ENCODE measurements at regions not wholly inside any gene's neighbourhood (a gene's known extent, or its start where the extent isn't known, plus 50 kb on each side); places are given as distances from the start of the nearest gene placed in this dataset.

GRCh38 chr3:159080256-159080655 lies 278.4 kb downstream of the MFSD1 start:
- DNase-seq (ENCODE audit: low read depth), result no peak
- TF ChIP-seq POLR2A (IDR thresholded peaks at IDR 0.05; ENCODE audit: extremely low read depth, insufficient read length) (no peak), MYC (IDR thresholded peaks at IDR 0.05; ENCODE audit: low read depth, low read length) (no peak)
- TF ChIP-seq, protein P1, sequence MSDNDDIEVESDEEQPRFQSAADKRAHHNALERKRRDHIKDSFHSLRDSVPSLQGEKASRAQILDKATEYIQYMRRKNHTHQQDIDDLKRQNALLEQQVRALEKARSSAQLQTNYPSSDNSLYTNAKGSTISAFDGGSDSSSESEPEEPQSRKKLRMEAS (IDR thresholded peaks at IDR 0.05; ENCODE audit: low read depth, low read length), result no peak
- TF ChIP-seq, protein P2, sequence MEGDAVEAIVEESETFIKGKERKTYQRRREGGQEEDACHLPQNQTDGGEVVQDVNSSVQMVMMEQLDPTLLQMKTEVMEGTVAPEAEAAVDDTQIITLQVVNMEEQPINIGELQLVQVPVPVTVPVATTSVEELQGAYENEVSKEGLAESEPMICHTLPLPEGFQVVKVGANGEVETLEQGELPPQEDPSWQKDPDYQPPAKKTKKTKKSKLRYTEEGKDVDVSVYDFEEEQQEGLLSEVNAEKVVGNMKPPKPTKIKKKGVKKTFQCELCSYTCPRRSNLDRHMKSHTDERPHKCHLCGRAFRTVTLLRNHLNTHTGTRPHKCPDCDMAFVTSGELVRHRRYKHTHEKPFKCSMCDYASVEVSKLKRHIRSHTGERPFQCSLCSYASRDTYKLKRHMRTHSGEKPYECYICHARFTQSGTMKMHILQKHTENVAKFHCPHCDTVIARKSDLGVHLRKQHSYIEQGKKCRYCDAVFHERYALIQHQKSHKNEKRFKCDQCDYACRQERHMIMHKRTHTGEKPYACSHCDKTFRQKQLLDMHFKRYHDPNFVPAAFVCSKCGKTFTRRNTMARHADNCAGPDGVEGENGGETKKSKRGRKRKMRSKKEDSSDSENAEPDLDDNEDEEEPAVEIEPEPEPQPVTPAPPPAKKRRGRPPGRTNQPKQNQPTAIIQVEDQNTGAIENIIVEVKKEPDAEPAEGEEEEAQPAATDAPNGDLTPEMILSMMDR (IDR thresholded peaks at IDR 0.05; ENCODE audit: low read depth, low read length), result no peak
- H3K4me3 ChIP-seq (ENCODE audit: low read depth, low read length), result no peak overlapping the region

- no peak overlapping the region for H3K4me3 ChIP-seq (ENCODE audit: low read depth, low read length)
- TF ChIP-seq MYC (IDR thresholded peaks at IDR 0.05; ENCODE audit: low read depth, low read length) (no peak), POLR2A (IDR thresholded peaks at IDR 0.05; ENCODE audit: extremely low read depth, insufficient read length) (no peak)
- TF ChIP-seq, protein P2 (IDR thresholded peaks at IDR 0.05; ENCODE audit: low read depth, low read length), result no peak
- TF ChIP-seq, protein P1 (IDR thresholded peaks at IDR 0.05; ENCODE audit: low read depth, low read length), result no peak
- DNase-seq (ENCODE audit: low read depth), result no peak
Measured at GRCh38 chr3:159080821-159081220, 279.0 kb downstream of the MFSD1 start.

GRCh38 chr3:159082519-159082918 lies 280.7 kb downstream of the MFSD1 start:
- no peak for TF ChIP-seq POLR2A (IDR thresholded peaks at IDR 0.05; ENCODE audit: extremely low read depth, insufficient read length)
- TF ChIP-seq, protein P1 (IDR thresholded peaks at IDR 0.05; ENCODE audit: low read depth, low read length), result no peak
- TF ChIP-seq, protein P2 (IDR thresholded peaks at IDR 0.05; ENCODE audit: low read depth, low read length), result no peak
- TF ChIP-seq MYC (IDR thresholded peaks at IDR 0.05; ENCODE audit: low read depth, low read length), result no peak
- no peak for DNase-seq (ENCODE audit: low read depth)
- H3K4me3 ChIP-seq (ENCODE audit: low read depth, low read length), result no peak overlapping the region

- TF ChIP-seq, protein P1 (IDR thresholded peaks at IDR 0.05; ENCODE audit: low read depth, low read length), result no peak
- TF ChIP-seq POLR2A (IDR thresholded peaks at IDR 0.05; ENCODE audit: extremely low read depth, insufficient read length) (no peak), MYC (IDR thresholded peaks at IDR 0.05; ENCODE audit: low read depth, low read length) (no peak)
- TF ChIP-seq, protein P2 (IDR thresholded peaks at IDR 0.05; ENCODE audit: low read depth, low read length), result no peak
- DNase-seq (ENCODE audit: low read depth), result no peak
- no peak overlapping the region for H3K4me3 ChIP-seq (ENCODE audit: low read depth, low read length)
Measured at GRCh38 chr3:159091936-159092335, 290.1 kb downstream of the MFSD1 start.

DNA sequence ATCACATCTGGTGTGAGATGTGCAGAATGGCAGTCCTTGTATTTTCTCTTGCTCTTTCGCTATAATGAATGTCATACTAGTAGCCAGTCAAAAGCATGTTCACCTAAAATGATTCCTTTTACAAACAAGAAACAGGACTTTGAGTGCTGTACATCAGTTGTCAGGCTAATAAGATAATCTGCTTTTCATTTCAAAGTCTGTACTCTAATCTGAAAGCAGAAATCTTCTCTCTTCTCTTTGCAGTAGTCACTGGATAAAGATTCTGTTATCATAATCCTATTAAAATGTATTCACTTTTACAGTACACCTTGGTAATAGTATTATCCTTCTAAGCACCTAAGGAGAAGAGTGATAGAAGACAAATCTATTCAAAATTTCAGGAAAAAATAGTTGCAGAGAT lies 300.1 kb downstream of the MFSD1 start:
- H3K4me3 ChIP-seq (ENCODE audit: low read depth, low read length), result no peak overlapping the region
- DNase-seq (ENCODE audit: low read depth), result no peak
- TF ChIP-seq, protein P2 (IDR thresholded peaks at IDR 0.05; ENCODE audit: low read depth, low read length), result no peak
- TF ChIP-seq, protein P1 (IDR thresholded peaks at IDR 0.05; ENCODE audit: low read depth, low read length), result no peak
- no peak for TF ChIP-seq POLR2A (IDR thresholded peaks at IDR 0.05; ENCODE audit: extremely low read depth, insufficient read length)
- TF ChIP-seq MYC (IDR thresholded peaks at IDR 0.05; ENCODE audit: low read depth, low read length), result no peak

Measured in NB4 (cell line).